Islet precursor cell (in vitro differentiated cells): ENCODE measurements at regions not wholly inside any gene's neighbourhood (a gene's known extent, or its start where the extent isn't known, plus 50 kb on each side); places are given as distances from the start of the nearest gene placed in this dataset.
"Not testable (repeated sequence)": the region's sequence is repeated elsewhere in the genome, so short reads cannot be mapped to it uniquely, and the experiment has no call there.

ENCODE experiments used
- DNase-seq: peaks from one replicate; pipeline ENCODE4 v3.0.0-alpha.2; 2018

DNA sequence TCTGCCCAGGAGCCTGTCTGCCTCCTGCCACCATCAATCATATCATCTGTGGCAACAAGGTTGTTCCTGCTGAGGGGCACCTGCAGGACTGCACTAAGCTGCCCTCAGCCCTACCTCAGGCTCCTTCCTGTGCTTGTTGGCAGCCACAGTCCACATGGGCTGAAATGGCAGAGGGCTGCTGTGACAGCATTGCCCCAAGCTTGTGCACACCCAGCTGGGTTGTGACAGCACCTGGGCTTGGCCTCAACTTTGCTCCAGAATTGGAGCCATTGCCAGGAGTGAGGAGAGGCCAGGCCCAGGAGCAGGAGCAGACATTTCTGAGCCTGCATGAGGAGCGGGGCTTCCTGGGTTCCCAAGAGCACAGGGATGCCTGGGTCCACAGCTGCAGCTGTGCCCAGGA lies 340.9 kb upstream of the CHRM2 start:
- no peak for DNase-seq

DNA sequence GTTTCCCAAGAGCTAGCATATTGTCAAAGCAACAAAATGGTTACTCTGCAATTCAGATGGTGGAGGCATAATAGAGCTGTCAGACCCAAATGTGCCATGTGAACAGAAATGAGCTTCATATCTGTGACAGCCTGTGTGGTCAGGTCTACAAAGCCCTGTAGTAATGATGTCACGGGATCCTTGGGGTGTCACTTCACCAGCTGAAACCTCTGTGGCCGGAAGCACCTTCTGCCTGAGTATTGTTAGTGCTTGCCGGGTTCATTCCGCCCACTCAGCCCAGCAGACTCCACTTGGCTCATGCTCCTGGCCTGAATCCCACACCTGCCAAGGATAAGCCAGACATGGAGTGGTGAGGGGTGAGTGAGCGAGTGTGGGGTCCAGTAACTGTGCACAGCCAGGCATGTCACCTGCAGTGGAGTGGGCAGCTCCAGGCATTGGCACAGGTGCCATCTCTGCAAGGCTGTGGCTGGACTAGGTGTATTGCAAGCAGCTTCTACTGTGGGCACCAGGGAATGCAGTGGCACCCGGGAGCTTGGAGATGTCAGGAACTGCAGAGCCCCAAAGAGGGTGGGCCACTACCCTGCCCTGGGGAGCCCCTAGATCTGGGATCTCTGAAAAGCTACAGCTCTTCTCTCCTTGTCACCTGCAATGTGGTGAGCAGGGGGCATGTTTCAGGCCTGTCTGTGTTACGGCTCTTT lies 341.9 kb upstream of the CHRM2 start:
- DNase-seq, result no peak

DNA sequence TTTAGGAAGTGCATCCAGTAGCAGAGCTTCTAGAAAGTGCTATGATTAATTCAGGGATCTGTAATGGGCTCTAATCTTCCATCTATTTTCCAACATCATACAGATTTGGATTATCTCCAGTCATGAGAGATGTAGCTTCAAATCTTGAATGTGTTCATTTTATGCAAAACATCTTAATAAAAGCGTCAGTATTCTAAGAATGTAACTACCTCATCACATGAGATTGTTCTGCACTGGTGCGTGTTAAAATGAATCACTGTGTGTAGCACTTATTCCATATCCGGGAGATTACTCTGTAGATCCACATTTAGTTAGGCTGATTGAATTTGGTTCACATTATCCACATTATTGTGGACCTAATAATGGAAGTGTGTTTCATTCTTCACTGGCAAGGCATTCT lies 344.9 kb upstream of the CHRM2 start:
- DNase-seq, result no peak

DNA sequence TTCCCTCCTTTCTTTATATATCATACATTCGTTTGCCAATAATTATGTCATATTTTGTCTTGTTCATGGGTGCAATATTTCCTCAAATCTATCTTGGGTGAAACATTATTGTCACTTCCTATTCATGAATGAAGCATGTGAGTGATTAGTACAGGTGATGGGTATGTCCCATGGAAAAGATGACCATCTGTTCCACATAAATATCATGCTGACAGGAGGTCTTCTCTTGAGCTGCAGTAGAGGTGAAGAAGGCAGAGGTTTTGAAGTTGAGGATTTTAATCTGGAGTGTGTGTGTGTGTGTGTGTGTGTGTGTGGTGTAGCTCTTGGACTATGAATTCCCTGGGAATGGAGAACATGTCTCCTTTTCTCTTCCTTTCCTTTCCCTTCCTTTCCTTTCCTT lies 350.5 kb upstream of the CHRM2 start:
- DNase-seq, result no peak

DNA sequence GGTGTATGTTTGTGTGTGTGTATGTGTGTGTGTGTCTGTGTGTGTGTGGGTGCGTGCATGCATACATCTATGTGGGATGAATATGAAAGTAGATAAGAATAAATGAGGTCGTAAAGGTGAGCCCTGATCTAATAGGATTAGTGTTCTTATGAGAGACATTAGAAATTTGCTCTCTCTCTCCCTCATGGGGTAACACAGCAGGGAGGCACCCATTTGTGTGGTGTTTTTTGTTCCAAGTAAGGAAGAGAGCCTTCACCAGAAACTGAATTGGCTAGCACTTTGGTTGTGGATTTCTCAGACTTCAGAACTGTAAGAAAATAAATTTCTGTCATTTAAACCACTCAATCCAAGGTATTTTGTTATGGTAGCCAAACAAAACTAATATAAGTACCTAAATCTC lies 353.7 kb upstream of the CHRM2 start:
- no peak for DNase-seq

DNA sequence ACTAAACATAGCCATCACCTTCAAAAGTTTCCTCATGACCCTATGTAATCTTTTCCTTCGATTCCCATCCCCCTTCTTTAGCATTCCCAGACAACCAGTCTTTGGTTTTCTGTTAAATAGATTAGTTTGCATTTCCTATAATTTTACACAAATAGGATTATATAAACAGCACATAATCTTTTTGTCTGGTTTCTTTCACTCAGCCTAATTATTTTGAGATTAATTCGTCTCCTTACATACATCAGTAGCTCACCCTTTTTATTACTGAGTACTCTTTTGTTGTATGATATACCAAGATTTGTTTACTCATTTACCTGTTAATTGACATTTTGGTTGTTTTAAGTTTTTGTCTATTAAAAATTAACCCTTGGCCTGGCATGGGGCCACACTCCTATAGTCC lies 354.7 kb upstream of the CHRM2 start:
- DNase-seq, result no peak

DNA sequence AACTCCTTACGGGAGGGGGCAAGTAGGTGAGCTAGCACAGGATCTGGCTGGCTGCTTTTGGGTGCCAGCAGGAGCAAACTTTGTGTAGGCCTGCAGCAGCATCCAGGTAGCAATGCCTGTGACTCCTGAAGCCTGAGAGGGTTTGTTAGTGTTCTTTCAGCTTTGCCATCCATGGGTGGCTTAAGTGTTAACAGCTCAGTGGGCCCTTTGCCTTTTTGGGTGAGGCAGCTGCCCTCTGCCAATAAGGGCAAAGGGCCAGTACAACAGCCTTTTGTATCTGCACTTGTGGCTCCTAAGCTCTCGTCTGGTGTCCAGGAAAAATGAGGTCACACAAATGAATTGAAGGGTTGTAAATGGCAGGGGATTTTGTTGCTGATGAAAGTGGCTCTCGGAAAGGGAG lies 359.0 kb upstream of the CHRM2 start:
- peak; percentile 71 for DNase-seq

DNA sequence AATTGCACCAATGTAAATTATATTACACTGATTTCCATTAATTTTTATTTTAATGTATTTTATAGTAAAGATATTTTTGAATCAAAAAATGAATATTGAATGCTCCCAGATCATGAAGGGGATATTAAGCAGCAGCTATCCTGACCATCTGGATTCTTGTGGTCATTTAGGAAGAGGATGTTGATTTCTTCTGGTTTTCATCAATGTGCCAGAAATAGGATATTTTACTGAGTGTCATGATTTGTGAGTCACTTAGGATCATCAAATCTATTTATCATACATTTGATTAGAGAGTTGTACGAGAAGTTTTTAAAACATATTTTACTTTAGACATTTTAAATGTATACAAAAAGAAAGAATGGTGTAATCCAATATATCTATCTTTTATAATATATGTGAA lies 366.3 kb upstream of the CHRM2 start:
- no peak for DNase-seq

DNA sequence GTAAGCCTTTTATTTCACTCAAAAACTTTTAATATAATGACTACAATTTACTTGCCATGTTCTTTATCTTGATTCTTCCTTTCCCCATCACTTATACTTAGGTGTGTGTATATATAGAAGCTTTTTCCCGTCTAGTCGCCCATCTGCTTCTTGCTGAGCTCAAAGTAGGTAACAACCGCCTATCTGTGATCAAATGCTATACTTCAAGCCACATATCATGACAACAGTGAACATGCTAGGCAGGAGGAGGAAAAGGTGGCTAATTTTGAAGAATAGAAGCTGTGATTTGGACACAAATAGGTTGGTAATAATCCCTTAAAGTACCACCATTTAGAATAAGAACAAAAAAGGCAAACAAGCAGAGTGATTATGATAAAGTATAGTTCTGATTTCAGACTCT lies 367.3 kb upstream of the CHRM2 start:
- no peak for DNase-seq

DNA sequence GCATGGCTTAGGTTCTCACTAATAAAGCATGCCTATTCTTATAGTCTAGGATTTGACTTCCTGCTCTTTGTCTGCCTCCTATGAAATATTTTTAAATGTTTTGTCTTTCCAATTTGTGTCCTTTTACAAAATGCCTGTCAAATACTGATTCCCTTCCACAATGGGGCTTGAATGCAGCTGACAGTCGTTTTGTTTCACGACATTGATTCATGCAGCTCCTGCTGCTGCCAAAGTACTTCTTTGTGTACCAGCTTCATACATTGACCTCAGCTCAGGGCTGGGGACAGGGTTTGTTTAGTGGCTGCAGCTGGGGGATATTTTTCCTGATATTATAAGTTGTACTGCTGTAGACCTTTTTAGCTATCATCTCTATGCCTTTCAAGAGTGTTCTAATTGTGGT lies 371.9 kb upstream of the CHRM2 start:
- DNase-seq, result no peak

DNA sequence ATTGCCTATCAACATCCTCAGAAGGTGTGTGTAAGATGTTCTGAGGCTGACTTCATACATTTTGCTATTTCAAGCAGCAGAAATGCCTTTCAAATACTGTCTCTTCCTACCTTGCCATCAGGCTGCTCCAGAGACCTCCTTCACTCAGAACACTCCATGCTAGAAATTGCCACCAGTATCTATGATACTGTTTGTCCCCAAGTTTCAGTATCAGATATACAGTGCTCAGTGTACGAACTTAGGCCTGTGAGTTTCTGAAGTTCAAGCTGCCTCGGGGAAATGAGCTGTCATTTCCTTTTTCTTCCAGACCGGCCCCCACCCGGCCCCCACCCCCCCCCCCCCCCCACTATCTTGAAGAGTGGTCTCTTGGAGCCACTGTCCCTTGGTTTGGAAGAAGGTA lies 373.4 kb upstream of the CHRM2 start:
- DNase-seq, result no peak

DNA sequence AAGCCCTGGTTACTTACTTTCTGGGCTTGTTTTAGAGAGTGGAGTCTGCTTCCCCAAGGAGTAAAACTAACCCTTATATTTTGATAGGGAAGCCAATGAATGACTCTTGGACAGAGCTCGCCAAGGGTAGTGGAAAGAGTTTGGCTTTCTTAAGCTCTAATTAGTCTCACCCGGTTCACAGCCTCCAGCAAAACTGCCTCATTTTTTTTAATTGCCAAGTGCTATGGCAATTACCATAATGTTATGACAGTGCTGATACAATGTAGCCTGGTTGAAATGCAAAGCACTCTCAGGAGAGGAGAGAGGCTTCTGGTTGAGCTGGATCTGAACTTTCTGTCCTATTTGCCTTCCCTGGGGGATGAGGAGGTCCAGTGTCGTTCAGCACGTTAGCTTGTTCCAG lies 376.1 kb upstream of the CHRM2 start:
- no peak for DNase-seq

DNA sequence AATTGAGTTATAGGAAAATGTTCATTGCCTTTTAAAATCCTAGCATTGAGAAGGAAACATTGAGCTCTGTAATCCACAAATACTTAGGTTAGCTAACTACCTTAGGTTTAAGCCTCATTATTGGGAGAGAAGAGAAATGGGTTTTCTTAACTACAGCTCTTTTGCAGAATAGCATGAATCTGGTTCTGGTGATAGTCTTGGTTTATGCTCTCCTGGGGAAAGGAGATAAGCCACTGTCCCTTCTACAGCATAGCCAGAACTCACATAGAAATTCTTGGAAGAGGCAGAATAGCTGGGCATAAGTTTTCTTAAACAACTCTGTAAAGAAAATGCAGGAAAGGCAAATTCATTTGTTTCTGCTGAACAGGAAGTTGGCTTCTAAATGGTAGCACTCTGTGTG lies 378.6 kb upstream of the CHRM2 start:
- DNase-seq, result no peak

DNA sequence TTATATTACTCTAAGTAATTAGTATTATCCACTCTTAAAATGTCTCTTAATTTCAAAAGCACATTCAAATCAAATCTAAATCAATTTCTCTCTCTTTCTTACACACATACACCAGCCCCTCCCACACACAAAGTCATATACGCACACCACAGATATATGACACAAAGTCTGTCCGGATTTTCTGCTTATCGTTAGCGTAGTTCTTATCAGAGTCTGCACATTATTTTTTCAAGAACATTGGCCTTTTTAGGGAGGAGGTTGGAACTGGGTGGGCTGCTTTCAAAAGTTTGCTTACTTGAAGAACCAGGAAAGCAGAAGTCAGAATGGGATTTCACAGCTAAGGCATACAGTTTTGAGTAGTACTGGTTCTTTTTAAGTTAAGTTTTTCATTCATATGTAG lies 387.6 kb upstream of the CHRM2 start:
- no peak for DNase-seq

DNA sequence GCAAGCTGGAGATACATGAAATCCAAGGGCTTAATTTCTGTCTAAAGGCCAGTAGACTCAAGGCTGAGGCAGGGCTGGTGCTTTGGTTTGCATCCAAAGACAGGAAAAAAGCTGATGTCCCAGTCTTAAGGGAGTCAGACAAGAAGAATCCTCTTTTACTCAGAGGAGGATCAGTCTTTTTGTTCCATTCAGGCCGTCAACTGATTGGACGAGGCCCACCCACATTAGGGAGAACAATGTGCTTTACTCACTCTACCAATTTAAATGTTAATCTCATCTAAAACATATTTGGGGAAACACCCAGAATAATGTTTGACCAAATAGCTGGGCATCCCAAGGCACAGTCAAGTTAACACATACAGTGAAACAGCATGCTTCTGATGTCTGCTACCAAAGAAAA lies 388.5 kb upstream of the CHRM2 start:
- no peak for DNase-seq

DNA sequence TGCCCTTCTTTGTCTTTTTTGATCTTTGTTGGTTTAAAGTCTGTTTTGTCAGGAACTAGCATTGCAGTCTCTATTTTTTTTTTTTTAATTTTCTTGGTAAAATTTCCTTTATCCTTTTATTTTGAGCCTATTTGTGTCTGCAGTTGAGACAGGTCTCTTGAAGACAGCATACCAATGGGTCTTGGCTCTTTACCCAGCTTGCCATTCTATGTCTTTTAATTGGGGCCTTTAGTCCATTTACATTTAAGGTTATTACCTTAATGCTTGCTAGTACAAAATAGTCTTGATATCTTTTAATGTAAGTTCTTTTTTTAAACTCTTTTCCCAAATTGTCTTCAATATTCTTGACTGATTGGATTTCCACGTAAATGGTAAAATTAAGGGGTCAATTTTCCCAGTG lies 398.3 kb upstream of the CHRM2 start:
- DNase-seq, result no peak

DNA sequence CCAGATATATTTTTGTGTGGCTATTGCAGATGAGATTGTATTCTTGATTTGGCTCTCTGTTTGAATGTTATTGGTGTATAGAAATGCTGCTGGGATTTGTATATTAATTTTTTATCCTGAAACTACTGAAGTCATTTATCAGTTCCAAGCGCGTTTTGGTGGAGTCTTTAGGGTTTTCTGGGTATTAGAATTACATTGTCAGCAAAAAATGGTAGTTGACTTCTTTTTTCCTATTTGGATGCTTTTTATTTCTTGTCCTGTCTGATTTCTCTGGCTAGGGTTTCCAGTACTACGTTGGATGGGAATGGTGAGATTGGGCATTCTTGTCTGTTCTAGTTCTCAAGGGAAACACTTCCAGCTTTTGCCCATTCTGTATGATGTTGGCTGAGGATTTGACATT lies 415.5 kb upstream of the CHRM2 start:
- no peak for DNase-seq

DNA sequence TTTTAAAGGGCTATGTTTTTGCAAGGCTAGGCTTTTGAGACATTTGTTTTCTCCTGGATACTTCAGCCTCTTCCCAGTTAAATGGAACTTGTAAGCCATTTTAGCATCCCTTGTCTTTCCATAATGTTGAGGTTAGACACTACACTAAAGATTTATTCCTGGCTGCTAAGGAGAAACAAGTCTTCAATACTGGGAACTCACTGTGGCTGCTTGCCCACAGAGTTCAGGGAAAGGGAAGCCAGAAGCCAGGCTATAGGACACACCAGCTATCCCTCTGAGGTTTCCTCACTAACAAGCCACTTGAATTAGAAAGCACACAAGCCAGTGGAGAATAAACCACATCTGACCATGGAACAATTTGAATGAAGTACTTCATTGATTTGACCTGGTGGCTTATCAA lies 421.7 kb upstream of the CHRM2 start:
- no peak for DNase-seq

DNA sequence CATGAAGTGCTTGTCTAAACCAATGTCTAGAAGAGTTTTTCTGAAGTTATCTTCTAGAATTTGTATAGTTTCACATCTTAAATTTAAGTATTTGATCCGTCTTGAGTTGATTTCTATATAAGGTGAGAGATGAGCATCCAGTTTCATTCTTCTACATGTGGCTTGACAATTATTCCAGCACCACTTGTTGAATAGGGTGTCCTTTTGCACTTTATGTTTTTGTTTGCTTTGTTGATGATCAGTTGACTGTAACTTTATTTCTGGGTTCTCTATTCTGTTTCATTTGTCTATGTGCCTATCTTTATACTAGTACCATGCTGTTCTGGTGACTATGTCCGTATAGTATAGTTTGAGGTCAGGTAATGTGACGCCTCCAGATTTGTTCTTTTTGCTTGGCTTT lies 426.6 kb upstream of the CHRM2 start:
- no peak for DNase-seq

DNA sequence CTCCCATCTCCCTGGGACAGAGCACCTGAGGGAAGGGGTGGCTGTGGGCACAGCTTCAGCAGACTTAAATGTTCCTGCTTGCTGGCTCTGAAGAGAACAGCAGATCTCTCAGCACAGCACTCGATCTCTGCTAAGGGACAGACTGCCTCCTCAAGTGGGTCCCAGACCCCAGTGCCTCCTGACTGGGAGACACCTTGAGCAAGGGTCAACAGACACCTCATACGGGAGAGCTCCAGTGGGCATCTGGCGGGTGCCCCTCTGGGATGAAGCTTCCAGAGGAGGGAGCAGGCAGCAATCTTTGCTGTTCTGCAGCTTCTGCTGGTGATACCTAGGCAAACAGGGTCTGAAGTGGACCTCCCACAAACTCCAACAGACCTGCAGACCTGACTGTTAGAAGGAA lies 436.7 kb upstream of the CHRM2 start:
- not testable (repeated sequence) for DNase-seq

DNA sequence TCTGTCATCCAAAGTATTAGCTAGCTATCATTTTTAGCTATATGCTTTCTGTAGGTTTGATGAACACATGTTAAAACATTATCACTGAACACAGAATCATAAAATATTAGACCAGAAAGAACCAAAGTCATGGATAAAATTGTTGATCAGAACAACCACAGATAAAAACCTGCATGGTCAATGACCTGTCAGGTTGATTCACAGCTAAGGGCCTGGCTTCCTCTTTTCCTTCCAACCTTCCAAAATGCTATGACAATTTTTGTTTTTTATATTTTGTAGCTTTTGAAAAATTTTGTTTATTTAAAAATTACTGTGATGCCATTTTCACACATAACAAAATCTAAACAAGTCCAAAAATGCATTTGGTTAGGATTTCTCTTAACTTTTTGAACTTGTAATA lies 444.4 kb upstream of the CHRM2 start:
- DNase-seq, result no peak

DNA sequence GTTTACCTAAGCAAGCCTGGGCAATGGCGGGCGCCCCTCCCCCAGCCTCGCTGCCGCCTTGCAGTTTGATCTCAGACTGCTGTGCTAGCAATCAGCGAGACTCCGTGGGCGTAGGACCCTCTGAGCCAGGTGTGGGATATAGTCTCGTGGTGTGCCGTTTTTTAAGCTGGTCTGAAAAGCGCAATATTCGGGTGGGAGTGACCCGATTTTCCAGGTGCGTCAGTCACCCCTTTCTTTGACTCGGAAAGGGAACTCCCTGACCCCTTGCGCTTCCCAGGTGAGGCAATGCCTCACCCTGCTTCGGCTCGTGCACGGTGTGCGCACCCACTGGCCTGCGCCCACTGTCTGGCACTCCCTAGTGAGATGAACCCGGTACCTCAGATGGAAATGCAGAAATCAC lies 442.6 kb upstream of the MTPN start:
- not testable (repeated sequence) for DNase-seq

DNA sequence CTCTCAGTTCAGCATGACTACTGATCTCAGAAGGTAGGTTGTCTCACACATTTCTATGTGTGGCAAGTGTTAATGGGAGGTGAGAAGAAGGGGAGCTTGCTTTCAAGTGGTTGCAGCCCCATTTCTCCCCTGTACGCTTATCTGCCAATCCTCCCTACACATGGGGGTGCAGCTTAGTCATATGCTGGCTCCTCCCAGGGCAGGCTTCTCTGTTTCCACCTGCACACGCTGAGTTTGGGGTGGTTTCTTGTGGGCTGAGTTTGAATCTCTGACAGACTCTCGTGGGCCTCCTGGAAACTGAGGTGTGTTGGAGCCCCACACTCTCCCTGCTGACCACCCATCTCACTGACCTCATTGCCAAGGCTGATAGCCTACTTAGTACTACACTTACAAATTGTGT lies 435.8 kb upstream of the MTPN start:
- DNase-seq, result no peak

DNA sequence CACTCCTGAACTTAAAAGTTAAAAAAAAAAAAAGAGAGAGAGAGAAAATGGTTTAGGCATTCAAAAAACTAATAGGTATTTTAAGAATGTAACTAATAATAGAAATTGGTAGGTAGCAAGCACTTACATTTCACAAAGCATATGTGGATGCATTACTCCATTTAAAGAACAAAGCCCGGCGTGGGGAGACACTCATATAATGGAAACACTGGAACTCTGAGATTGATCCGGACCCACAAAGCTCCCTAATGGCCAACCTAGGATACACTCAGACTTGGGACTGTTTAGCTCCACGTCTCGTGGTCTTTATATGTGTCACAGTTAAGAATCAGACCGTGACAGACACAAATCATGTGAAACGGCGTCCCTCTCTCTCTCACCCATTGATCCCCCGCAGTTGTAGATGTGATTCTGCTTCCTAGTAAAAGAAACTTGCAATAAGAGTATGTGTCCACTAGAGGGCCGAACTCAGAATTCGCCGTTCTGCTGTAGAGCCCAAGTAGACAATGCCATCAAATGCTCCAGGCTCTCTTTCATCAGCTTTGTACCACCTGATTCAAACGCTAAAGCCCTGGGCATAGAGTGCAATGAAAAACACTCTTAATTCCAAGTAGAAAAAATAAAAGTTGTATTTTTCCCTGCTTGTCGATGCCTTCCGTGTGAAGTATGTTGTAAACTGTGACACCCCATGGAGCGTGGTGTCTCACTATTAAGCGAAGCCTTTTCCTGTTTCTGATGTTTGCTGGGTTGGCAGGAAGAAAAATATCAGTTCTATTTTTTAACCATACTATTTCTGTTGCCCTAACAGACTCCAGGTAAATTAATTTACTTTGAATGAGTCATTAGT lies 429.0 kb upstream of the MTPN start:
- DNase-seq, result peak; percentile 71

DNA sequence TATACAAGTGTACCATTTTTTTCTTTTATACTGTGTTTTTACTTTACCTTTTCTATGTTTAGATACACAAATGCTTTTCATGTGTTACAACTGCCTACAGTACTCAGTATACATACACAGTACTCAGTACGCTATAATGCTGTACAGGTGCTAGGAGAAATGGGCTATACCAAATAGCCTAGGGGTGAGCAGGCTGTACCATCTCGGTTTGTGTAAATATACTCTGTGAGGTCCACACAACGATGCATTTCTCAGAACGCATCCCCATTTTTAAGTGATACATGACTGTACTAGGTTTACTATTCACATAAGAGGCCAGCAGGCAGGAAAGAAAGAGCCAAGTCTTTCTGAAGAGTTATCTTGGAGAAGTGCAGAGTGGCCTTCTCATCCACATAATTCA lies 426.4 kb upstream of the MTPN start:
- DNase-seq, result no peak
